ENCODE measurements at regions not wholly inside any gene's neighbourhood (a gene's known extent, or its start where the extent isn't known, plus 50 kb on each side); places are given as distances from the start of the nearest gene placed in this dataset.

DNA sequence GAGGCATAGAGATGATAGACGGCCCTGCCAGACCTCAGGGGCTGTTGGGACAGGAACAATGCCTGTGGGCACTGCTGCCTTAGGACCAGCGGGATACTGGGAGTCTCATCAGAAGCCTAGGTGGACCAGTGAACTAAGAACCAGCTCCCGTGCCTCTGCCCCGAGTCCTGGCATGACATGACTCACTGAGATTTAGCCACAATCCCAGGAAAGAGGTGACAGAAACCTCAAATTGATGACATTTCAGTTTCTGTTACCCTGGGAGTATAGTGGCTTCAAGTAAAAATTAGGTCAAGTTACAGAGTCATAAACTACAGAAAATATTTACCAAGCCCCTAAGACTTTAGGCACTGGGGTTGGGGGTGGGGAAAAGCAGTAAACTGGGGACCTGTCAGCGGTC, 74.6 kb upstream of the GADD45A start:
- ATAC-seq = no peak
- POLR2A ChIA-PET = no interaction called here
- no peaks in the 10 kb centered on the region; the same call in 1 of the 2 replicates for H3K27me3 Mint-ChIP-seq (ENCODE audit: low read depth)
- H3K27ac Mint-ChIP-seq = no peak overlapping the region
- H3K9me3 Mint-ChIP-seq = peaks cover 8% of the 10 kb centered on the region
- no peak for TF ChIP-seq ZNF121 (CRISPR knock-in tag; IDR thresholded peaks at IDR 0.05)
- TF ChIP-seq TEAD4 (CRISPR knock-in tag; IDR thresholded peaks at IDR 0.05) = no peak
- TF ChIP-seq, protein P1, sequence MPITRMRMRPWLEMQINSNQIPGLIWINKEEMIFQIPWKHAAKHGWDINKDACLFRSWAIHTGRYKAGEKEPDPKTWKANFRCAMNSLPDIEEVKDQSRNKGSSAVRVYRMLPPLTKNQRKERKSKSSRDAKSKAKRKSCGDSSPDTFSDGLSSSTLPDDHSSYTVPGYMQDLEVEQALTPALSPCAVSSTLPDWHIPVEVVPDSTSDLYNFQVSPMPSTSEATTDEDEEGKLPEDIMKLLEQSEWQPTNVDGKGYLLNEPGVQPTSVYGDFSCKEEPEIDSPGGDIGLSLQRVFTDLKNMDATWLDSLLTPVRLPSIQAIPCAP (CRISPR knock-in tag; IDR thresholded peaks at IDR 0.05) = no peak
- no peak for TF ChIP-seq ZNF396 (CRISPR knock-in tag; IDR thresholded peaks at IDR 0.05; ENCODE audit: borderline replicate concordance)
- no peak for TF ChIP-seq EMX1 (CRISPR knock-in tag; IDR thresholded peaks at IDR 0.05)
- no peak for TF ChIP-seq CREB1 (CRISPR knock-in tag; IDR thresholded peaks at IDR 0.05)
- TF ChIP-seq JAZF1 (CRISPR knock-in tag; IDR thresholded peaks at IDR 0.05) = no peak
- no peak for TF ChIP-seq ZSCAN18 (CRISPR knock-in tag; IDR thresholded peaks at IDR 0.05)
- no peak for TF ChIP-seq MAX (CRISPR knock-in tag; IDR thresholded peaks at IDR 0.05)
- no peak for TF ChIP-seq MYBL2 (CRISPR knock-in tag; IDR thresholded peaks at IDR 0.05)
- no peak for TF ChIP-seq ZNF416 (CRISPR knock-in tag; IDR thresholded peaks at IDR 0.05)
- TF ChIP-seq, protein P2, sequence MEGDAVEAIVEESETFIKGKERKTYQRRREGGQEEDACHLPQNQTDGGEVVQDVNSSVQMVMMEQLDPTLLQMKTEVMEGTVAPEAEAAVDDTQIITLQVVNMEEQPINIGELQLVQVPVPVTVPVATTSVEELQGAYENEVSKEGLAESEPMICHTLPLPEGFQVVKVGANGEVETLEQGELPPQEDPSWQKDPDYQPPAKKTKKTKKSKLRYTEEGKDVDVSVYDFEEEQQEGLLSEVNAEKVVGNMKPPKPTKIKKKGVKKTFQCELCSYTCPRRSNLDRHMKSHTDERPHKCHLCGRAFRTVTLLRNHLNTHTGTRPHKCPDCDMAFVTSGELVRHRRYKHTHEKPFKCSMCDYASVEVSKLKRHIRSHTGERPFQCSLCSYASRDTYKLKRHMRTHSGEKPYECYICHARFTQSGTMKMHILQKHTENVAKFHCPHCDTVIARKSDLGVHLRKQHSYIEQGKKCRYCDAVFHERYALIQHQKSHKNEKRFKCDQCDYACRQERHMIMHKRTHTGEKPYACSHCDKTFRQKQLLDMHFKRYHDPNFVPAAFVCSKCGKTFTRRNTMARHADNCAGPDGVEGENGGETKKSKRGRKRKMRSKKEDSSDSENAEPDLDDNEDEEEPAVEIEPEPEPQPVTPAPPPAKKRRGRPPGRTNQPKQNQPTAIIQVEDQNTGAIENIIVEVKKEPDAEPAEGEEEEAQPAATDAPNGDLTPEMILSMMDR (IDR thresholded peaks at IDR 0.05) = no peak
- TF ChIP-seq ATF2 (CRISPR knock-in tag; IDR thresholded peaks at IDR 0.05; ENCODE audit: borderline replicate concordance, low read depth) = no peak
- TF ChIP-seq OVOL2 (CRISPR knock-in tag; IDR thresholded peaks at IDR 0.05; ENCODE audit: borderline replicate concordance) = no peak
- no peak for TF ChIP-seq ZNF263 (CRISPR knock-in tag; IDR thresholded peaks at IDR 0.05; ENCODE audit: low read depth)
- TF ChIP-seq, protein P3, sequence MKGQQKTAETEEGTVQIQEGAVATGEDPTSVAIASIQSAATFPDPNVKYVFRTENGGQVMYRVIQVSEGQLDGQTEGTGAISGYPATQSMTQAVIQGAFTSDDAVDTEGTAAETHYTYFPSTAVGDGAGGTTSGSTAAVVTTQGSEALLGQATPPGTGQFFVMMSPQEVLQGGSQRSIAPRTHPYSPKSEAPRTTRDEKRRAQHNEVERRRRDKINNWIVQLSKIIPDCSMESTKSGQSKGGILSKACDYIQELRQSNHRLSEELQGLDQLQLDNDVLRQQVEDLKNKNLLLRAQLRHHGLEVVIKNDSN (CRISPR knock-in tag; IDR thresholded peaks at IDR 0.05) = no peak
- TF ChIP-seq ZNF512 (CRISPR knock-in tag; IDR thresholded peaks at IDR 0.05; ENCODE audit: borderline replicate concordance) = no peak
- TF ChIP-seq, protein P4, sequence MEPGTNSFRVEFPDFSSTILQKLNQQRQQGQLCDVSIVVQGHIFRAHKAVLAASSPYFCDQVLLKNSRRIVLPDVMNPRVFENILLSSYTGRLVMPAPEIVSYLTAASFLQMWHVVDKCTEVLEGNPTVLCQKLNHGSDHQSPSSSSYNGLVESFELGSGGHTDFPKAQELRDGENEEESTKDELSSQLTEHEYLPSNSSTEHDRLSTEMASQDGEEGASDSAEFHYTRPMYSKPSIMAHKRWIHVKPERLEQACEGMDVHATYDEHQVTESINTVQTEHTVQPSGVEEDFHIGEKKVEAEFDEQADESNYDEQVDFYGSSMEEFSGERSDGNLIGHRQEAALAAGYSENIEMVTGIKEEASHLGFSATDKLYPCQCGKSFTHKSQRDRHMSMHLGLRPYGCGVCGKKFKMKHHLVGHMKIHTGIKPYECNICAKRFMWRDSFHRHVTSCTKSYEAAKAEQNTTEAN (CRISPR knock-in tag; IDR thresholded peaks at IDR 0.05) = no peak
- TF ChIP-seq FOXK1 (CRISPR knock-in tag; IDR thresholded peaks at IDR 0.05) = no peak
- no peak for TF ChIP-seq FOXJ3 (CRISPR knock-in tag; IDR thresholded peaks at IDR 0.05; ENCODE audit: borderline replicate concordance)
- H3K4me3 Mint-ChIP-seq = no peak overlapping the region
- no peaks in the 10 kb centered on the region for H3K36me3 Mint-ChIP-seq
- no peak for DNase-seq (ENCODE audit: low spot score)
- CTCF ChIA-PET = no interaction called here
- no peaks in the 10 kb centered on the region for H3K4me1 Mint-ChIP-seq
